Spleen (tissue), 7 donors: ENCODE measurements at regions not wholly inside any gene's neighbourhood (a gene's known extent, or its start where the extent isn't known, plus 50 kb on each side); places are given as distances from the start of the nearest gene placed in this dataset.

Source experiments
- POLR2A ChIP-seq, 3 donors: fragments of 450-650 bp; IDR thresholded peaks; one replicate each; pipeline ENCODE4 v1.5.1; 2017; ENCODE audit warnings: antibody characterized with exemption in 3 of 3, mild to moderate bottlenecking in 1 of 3
- POLR2AphosphoS5 ChIP-seq, 3 donors: sonication (generic); formaldehyde crosslinking; IDR thresholded peaks; one replicate each; pipeline ENCODE4 v1.5.1; 2017; ENCODE audit warnings: antibody characterized with exemption in 3 of 3
- TF ChIP-seq, protein P1 (sequence below), 11 experiments: fragments of 200-600 bp in 7 of 11; fragments of 450-650 bp in 4 of 11; sonication (generic) in 4 of 11; IDR thresholded peaks in 8 of 11; conservative IDR thresholded peaks in 3 of 11; 1 replicate in 7 of 11; 2 replicates in 4 of 11; pipeline versions ENCODE4 v1.4.0 to v1.8.0; 2016 to 2021; ENCODE audit warnings: antibody characterized with exemption in 11 of 11, inconsistent platforms in 4 of 11, mild to moderate bottlenecking in 1 of 11
- donor health status: DM: no; HTN: no; CAD: no; lungs with moderate emphysema.
- donor health status: DM: no; HTN: no; CAD: no.
- donor health status: DM: no; HTN: no; CAD: no.

DNA sequence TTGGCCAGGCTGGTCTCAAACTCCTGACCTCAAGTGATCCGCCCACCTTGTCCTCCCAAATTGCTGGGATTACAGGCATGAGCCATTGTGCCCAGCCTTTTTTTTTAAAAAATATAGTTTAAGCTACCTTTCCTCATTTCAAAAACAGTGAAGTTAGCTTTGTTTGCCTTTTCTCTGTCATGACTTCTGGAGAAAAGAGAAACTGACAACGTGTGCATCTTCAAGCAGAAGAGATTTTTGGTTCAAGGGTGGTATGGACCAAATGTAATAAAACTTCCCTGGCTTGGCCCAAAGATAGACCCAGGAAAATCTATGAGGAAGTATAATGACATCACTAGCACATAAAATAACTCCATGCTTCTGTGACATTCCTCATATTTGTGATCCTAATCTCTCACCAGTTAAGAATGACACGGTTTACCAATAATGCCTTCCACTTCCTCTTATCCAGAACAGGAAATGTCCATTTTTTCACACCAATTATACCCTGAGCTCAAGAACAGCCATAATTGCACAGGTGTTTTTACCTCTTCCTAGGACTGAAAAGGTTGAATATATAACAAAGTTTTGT, 781.2 kb upstream of the NR2F2 start:
- TF ChIP-seq, protein P1, sequence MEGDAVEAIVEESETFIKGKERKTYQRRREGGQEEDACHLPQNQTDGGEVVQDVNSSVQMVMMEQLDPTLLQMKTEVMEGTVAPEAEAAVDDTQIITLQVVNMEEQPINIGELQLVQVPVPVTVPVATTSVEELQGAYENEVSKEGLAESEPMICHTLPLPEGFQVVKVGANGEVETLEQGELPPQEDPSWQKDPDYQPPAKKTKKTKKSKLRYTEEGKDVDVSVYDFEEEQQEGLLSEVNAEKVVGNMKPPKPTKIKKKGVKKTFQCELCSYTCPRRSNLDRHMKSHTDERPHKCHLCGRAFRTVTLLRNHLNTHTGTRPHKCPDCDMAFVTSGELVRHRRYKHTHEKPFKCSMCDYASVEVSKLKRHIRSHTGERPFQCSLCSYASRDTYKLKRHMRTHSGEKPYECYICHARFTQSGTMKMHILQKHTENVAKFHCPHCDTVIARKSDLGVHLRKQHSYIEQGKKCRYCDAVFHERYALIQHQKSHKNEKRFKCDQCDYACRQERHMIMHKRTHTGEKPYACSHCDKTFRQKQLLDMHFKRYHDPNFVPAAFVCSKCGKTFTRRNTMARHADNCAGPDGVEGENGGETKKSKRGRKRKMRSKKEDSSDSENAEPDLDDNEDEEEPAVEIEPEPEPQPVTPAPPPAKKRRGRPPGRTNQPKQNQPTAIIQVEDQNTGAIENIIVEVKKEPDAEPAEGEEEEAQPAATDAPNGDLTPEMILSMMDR (IDR thresholded peaks at IDR 0.05 in 8 of 11, conservative IDR thresholded peaks at IDR 0.05 in 3 of 11): no peak
- no peak for TF ChIP-seq POLR2A (IDR thresholded peaks at IDR 0.05)
- TF ChIP-seq POLR2AphosphoS5 (IDR thresholded peaks at IDR 0.05): no peak
